HEK293T (cell line): ENCODE measurements at regions not wholly inside any gene's neighbourhood (a gene's known extent, or its start where the extent isn't known, plus 50 kb on each side); places are given as distances from the start of the nearest gene placed in this dataset.

Experiments
- ARNT ChIP-seq: fragments of 450-650 bp; IDR thresholded peaks from 2 replicates; pipeline ENCODE4 v1.6.1; 2017; ENCODE audit warnings: mild to moderate bottlenecking
- CTBP1 ChIP-seq: fragments of 450-650 bp; IDR thresholded peaks from 2 replicates; pipeline ENCODE4 v1.6.1; 2016; ENCODE audit warnings: borderline replicate concordance
- ELF4 ChIP-seq: fragments of 450-650 bp; IDR thresholded peaks from 2 replicates; pipeline ENCODE4 v1.6.1; 2017; ENCODE audit warnings: antibody characterized with exemption
- FOXA1 ChIP-seq: fragments of 450-650 bp; IDR thresholded peaks from 2 replicates; pipeline ENCODE4 v1.6.1; 2016; ENCODE audit warnings: mild to moderate bottlenecking
- FOXK2 ChIP-seq: fragments of 450-650 bp; IDR thresholded peaks from 2 replicates; pipeline ENCODE4 v1.6.1; 2016; ENCODE audit warnings: mild to moderate bottlenecking
- FOXM1 ChIP-seq: fragments of 450-650 bp; IDR thresholded peaks from 2 replicates; pipeline ENCODE4 v1.6.1; 2017; ENCODE audit warnings: mild to moderate bottlenecking, borderline replicate concordance
- HDGF ChIP-seq: fragments of 450-650 bp; IDR thresholded peaks from 2 replicates; pipeline ENCODE4 v1.6.1; 2017; ENCODE audit warnings: antibody characterized with exemption, borderline replicate concordance
- LEF1 ChIP-seq: fragments of 450-650 bp; IDR thresholded peaks from 2 replicates; pipeline ENCODE4 v1.6.1; 2017; ENCODE audit warnings: mild to moderate bottlenecking, borderline replicate concordance
- NFRKB ChIP-seq: fragments of 450-650 bp; IDR thresholded peaks from 2 replicates; pipeline ENCODE4 v1.6.1; 2016; ENCODE audit warnings: mild to moderate bottlenecking, moderate library complexity
- SP1 ChIP-seq: fragments of 450-650 bp; IDR thresholded peaks from 2 replicates; pipeline ENCODE4 v1.6.1; 2017
- SUZ12 ChIP-seq: fragments of 450-650 bp; IDR thresholded peaks from 2 replicates; pipeline ENCODE4 v1.6.1; 2016; ENCODE audit warnings: mild to moderate bottlenecking
- TARDBP ChIP-seq: fragments of 450-650 bp; IDR thresholded peaks from 2 replicates; pipeline ENCODE4 v1.6.1; 2016

DNA sequence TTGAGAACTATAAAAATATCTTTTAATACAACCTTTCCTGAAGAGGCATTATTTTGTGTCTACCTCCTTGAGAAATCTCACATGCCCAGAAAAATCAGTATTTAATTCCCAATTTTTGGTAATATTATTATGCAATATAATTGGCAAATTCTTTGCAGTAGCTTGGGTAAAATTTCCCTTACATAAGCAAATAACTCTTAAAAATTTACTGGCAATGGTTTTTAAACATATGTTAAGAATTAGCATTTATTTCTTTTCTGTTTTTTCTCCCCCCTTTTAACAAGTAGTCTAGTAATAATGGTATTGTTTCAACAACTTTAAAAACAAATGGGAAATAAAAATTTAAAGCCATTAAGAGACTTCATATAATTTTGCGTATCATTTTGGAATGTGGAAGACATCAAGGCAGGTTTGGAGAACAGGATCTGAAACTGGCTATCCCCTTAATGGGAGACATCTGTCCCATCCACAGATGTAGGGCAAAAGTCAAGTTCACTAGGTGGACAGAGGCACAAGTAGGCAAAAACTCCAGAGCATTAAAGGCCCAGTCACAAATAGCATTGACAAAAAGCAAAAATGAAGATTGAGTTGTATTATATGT, 89.6 kb upstream of the AADACL2 start:
- TF ChIP-seq SUZ12 (no peak), FOXA1 (no peak), TARDBP (no peak), FOXM1 (no peak), ELF4 (no peak), SP1 (no peak), LEF1 (no peak), HDGF (no peak), FOXK2 (no peak), CTBP1 (no peak), NFRKB (no peak), ARNT (no peak)
